Tongue (tissue), 1 donor: ENCODE measurements at regions not wholly inside any gene's neighbourhood (a gene's known extent, or its start where the extent isn't known, plus 50 kb on each side); places are given as distances from the start of the nearest gene placed in this dataset.

Experiments used
- DNase-seq: peaks from one replicate; pipeline ENCODE4 v3.0.0-alpha.2; 2015

DNA sequence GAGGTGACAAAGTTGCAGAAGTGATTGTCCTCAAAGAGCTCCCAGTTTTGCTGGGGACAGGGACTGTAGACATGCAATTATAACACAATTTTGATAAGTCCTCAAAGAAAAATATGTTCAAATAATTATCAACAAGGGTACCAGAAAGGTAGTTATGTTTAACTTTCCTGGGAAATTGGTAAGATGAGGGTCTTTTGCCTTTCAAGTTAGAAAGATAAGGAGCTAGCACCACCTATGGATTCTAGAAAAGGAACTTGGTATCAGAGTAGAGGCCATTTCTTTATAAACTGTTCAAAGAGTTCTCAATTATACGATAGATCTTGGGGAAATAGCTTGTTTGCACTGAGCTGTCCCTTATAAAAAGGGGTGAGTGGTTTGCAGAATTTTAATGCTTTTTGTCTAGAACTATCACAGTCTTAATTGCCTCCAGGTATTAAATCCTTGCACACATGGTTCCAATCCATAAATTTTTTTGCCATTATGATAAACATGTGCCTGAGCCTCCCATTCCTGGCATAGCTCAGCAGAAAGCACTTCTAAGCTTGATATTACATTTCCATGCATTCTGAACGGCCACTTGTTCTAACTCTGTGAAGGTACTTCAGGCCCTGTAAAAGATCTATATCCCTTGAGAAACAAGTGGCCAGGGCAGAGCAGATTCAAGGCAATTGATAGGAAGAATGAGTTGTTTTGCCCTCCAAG, 247.5 kb upstream of the LRIG1 start:
- peak; percentile 54 for DNase-seq

DNA sequence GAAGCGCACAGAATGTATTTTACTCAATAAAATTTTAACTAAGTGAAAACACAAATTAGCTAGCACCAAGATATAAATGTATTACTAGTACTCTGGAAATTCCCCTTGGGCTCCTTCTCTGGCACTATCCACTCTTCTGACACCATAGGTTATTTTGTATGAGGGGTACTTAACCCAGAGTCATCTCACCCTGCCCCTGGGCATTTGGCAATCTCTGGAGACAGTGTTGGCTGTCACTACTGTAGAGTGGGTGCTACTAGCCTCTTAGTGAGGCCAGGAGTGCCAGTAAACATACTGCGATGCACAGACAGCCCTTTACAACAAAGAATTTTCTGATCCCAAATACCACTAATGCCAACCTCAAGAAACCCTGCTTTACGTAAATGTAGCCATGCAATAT, 246.3 kb upstream of the KBTBD8 start:
- no peak for DNase-seq

DNA sequence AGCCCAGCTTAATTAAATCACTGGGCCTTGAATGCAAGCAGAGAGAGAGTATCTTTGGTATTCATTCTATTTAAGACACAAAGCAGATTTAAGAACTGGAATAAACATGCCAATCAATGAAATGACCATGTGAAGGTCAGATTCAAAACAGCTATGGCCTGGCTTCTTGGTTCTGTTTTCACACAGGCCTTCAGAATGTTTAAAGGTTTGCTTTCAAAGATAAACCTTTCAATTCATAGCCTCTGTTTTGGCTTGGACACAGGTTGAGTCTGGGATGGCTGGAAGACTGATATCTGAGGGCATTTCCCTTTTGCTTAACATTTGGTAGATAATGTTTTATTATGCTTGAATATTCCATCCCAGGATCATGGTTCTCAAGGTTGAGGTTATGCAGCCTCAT, 244.4 kb upstream of the KBTBD8 start:
- no peak for DNase-seq

DNA sequence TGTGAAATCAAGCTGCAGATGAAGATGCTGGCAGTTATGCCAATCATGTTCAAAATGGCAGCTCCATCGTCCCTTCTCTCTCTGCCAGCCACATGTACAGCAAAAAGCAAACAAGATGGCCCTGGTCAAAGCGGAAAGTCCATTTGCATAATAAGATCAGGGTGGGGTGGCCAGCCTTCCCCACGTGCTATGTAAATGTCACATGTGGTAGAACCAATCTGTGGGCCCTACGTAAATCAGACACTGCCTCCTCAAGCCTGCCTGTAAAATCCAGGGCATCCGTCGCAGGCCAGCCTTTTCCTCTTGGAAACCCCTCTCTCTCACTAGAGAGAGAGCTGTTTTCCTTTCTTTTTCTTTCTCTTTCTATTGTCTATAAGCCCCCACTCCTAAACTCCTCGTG, 243.5 kb upstream of the KBTBD8 start:
- no peak for DNase-seq

GRCh38 chr3:66755924-66756323, 242.2 kb upstream of the KBTBD8 start:
- no peak for DNase-seq

DNA sequence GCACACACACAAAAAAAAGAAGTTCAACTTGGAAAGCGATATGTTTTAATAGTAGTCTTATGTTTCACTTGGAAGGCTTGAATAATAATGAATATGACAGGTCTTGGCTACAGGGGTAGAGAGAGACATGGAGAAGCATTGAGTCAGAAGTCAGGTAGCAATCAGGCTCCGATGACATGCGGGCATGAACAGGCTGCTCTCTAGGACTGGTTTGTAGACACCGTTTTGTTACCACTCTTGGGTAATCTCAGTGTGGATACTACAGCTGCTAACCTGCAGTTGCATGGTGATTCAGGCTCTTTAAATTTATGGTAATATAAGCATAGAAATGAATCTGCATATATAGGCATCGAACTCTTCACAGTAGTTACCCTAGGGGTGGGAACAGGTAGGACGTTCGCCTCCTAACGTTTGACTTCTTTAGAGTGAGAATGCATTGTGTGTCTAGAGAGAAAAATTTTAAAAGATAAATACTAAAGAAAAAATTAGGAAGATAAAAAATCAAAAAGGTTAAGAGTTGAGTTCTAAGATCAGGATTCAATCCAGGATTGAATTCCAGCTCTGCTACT, 241.6 kb upstream of the KBTBD8 start:
- DNase-seq: no peak

- no peak for DNase-seq
Measured at GRCh38 chr3:66761093-66761780, 236.9 kb upstream of the KBTBD8 start.

GRCh38 chr3:66762916-66763693, 235.0 kb upstream of the KBTBD8 start:
- peak; percentile 80 for DNase-seq

- DNase-seq: no peak
Measured at GRCh38 chr3:66778107-66778506, 220.0 kb upstream of the KBTBD8 start.

DNA sequence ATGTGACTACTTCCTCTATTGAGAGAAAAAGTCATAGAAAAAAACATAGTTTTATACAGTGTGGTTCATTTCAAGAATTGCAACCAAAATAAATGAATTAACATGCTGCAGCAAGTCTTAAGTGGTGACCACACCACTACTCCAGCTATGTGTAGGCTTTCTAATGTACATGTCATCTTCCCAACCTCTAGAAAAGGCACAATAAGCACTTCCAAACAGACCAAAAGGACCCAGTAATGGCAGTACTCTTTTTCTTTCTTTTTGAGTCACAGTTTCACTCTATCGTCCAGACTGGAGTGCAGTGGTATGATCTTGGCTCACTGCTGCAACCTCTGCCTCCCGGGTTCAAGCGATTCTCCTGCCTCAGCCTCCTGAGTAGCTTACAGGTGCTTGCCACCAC, 219.3 kb upstream of the KBTBD8 start:
- no peak for DNase-seq

GRCh38 chr3:66785191-66785909, 212.8 kb upstream of the KBTBD8 start:
- no peak for DNase-seq

DNA sequence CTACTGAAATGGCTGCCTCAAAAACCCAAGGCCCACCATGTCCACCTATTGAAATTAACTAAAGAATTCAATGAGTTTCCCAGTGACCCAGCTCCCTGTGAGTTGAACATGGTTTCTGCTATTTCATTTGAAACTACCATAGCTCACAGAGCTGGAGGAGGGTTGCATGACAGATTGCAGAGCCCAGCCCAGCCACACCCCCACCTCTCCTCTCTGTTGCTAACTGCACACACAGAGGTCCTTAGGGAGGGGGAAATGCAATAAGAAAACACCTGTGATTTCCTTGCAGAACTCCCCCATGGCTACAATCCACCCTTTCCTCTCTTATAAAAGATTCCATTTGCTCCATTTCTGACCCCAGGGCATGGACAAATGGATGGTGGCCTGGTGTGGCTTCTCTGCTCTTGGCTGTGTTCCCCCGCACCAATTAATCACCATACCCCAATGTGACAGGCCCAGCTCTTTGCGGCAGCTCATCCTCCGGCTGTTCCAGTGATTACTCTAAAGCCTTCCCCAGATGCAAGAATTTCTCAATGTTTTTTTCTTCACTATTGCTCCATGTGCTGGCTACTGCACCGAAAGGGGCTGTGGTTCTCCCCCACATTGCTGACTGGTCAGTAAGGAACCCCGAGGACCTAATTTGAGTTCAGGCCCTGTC, 208.4 kb upstream of the KBTBD8 start:
- peak; percentile 70 for DNase-seq

GRCh38 chr3:66792086-66792485, 206.0 kb upstream of the KBTBD8 start:
- DNase-seq: no peak

GRCh38 chr3:66795365-66795764, 202.7 kb upstream of the KBTBD8 start:
- no peak for DNase-seq

DNA sequence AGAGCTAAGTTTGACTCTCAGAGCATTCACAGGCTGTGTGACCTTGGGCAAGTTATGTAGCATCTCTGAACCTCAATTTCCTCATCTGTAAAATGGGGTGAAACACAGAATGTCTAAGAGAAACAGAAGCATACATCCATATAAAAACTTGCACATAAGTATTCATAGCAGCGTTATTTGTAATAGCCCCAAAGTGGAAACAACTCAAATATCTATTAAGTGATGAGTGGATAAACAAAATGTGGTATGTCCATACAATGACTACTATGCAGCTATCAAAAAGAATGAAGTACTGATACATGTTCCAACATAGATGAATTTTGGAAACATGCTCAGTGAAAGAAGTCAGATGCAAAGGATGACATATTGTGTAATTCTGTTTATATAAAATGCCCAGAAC, 201.8 kb upstream of the KBTBD8 start:
- no peak for DNase-seq

DNA sequence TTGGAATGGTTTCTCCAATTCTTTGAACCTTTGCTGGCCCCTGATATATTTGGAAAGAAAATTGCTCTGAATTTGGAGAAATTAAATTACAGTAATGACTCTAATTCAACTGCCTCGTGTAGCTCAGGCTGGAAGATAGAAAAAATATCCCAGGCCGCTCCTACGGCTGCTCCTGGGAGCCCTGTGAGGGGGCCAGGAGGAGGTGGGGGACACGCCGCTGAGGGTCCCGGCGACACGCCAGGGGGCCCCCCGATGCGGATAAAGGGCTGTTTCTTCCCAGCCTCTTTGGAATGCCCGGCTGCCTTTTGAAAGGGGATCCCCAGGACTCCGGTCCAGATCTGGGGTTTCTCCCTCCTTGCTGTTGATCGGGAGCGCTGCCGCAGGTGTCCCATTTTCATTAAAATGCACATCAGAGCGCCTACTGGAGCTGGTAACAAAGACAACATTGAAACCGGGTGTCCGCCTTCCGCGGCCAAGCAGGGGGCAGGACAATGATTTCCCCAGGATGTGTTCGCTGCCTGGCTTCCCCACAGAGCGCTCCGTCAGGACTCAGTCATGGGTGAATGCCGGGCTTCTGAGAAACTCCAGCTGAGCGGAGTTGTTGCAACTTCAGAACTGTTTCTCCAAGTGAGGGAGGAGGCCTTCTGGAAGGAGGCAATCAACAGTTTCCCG, 200.1 kb upstream of the KBTBD8 start:
- peak; percentile 62 for DNase-seq

DNA sequence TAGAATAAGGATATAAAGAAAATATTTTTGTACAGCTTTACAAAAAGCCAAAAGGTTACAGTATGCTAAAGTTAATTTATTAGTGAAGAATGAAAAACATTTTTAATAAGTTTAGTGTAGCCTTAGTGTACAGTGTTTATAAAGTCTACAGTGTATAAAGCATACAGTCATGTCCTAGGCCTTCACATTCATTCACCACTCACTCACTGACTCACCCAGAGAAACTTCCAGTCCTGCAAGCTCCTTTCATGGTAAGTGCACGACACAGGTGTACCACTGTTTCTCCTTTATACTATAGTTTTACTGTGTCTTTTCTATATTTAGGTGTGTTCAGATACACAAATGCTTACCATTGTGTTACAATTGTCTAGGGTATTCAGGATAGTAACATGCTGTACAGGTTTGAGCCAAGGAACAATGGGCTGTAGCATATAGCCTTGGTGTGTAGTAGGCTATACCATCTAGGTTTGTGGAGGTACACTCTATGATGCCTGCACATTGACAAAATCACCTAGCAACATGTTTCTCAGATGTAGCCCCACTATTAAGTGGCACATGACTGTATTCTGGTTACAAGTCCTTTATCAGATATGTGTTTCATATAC, 197.1 kb upstream of the KBTBD8 start:
- DNase-seq: no peak

DNA sequence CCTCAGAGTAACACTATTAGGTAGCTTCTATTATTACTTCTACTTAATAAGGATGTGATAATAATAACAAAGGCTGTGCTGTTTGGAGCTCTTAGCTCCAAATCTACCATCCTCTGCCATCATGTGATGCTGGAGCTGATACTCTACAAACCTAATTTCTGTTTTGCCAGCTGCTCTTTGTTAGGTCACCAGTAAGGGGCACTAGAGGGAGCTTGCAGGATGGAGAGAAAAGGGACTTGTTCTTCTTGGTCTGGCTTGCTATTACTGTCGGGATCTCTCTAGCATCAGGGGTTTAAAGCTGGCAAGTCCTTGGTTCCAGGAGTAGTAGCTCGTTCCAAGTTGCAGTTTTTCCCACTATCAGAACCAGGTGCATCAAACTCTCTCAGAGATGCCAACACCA, 194.9 kb upstream of the KBTBD8 start:
- DNase-seq: no peak

GRCh38 chr3:66803721-66804695, 194.1 kb upstream of the KBTBD8 start:
- DNase-seq: no peak
